ENCODE measurements at regions not wholly inside any gene's neighbourhood (a gene's known extent, or its start where the extent isn't known, plus 50 kb on each side); places are given as distances from the start of the nearest gene placed in this dataset.

DNA sequence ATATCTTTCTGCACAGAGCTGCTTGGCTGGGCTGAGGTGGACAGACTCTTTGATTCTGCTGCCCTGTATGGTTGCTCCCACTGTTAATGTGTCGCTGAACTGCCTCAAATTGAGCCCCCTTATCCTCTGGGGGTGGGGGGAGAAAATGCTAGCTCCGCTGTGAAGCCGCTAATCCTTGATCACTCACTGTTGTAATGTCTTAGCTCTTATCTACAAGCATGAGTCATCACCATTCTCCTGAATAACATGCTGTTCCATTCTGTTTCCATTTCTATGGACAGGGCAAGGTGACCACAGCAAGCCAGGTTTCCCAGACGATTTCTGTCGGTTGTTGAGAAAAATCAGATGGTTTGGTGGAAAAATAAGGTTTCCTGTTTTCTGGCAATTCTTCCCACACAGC is 218.4 kb upstream of the GGTLC1 start:
- TF ChIP-seq, protein P1, sequence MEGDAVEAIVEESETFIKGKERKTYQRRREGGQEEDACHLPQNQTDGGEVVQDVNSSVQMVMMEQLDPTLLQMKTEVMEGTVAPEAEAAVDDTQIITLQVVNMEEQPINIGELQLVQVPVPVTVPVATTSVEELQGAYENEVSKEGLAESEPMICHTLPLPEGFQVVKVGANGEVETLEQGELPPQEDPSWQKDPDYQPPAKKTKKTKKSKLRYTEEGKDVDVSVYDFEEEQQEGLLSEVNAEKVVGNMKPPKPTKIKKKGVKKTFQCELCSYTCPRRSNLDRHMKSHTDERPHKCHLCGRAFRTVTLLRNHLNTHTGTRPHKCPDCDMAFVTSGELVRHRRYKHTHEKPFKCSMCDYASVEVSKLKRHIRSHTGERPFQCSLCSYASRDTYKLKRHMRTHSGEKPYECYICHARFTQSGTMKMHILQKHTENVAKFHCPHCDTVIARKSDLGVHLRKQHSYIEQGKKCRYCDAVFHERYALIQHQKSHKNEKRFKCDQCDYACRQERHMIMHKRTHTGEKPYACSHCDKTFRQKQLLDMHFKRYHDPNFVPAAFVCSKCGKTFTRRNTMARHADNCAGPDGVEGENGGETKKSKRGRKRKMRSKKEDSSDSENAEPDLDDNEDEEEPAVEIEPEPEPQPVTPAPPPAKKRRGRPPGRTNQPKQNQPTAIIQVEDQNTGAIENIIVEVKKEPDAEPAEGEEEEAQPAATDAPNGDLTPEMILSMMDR (IDR thresholded peaks at IDR 0.05 in 2 of 3, conservative IDR thresholded peaks at IDR 0.05 in 1 of 3; ENCODE audit: insufficient read depth in 2 of 3, low read depth in 1 of 3, low read length in 3 of 3) = no peak
- TF ChIP-seq HIVEP1 (CRISPR knock-in tag; IDR thresholded peaks at IDR 0.05) = no peak
- TF ChIP-seq CBX5 (IDR thresholded peaks at IDR 0.05; ENCODE audit: borderline replicate concordance, low read depth) = no peak
- no peak for TF ChIP-seq ZNF263 (CRISPR knock-in tag; IDR thresholded peaks at IDR 0.05; ENCODE audit: borderline replicate concordance)
- TF ChIP-seq, protein P2, sequence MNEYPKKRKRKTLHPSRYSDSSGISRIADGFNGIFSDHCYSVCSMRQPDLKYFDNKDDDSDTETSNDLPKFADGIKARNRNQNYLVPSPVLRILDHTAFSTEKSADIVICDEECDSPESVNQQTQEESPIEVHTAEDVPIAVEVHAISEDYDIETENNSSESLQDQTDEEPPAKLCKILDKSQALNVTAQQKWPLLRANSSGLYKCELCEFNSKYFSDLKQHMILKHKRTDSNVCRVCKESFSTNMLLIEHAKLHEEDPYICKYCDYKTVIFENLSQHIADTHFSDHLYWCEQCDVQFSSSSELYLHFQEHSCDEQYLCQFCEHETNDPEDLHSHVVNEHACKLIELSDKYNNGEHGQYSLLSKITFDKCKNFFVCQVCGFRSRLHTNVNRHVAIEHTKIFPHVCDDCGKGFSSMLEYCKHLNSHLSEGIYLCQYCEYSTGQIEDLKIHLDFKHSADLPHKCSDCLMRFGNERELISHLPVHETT (CRISPR knock-in tag; conservative IDR thresholded peaks at IDR 0.05 in 1 of 2, IDR thresholded peaks at IDR 0.05 in 1 of 2) = no peak
- TF ChIP-seq ZNF12 (CRISPR knock-in tag; IDR thresholded peaks at IDR 0.05) = no peak
- TF ChIP-seq SETDB1 (IDR thresholded peaks at IDR 0.05; ENCODE audit: low read length) = no peak
- no peak for TF ChIP-seq TFAM (CRISPR knock-in tag; conservative IDR thresholded peaks at IDR 0.05)
- TF ChIP-seq ESRRA (IDR thresholded peaks at IDR 0.05; ENCODE audit: borderline replicate concordance, low read depth) = no peak
- TF ChIP-seq, protein P3, sequence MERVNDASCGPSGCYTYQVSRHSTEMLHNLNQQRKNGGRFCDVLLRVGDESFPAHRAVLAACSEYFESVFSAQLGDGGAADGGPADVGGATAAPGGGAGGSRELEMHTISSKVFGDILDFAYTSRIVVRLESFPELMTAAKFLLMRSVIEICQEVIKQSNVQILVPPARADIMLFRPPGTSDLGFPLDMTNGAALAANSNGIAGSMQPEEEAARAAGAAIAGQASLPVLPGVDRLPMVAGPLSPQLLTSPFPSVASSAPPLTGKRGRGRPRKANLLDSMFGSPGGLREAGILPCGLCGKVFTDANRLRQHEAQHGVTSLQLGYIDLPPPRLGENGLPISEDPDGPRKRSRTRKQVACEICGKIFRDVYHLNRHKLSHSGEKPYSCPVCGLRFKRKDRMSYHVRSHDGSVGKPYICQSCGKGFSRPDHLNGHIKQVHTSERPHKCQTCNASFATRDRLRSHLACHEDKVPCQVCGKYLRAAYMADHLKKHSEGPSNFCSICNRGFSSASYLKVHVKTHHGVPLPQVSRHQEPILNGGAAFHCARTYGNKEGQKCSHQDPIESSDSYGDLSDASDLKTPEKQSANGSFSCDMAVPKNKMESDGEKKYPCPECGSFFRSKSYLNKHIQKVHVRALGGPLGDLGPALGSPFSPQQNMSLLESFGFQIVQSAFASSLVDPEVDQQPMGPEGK (CRISPR knock-in tag; IDR thresholded peaks at IDR 0.05; ENCODE audit: borderline replicate concordance) = no peak
- TF ChIP-seq POLR2A (conservative IDR thresholded peaks at IDR 0.05) = no peak
- TF ChIP-seq, protein P4, sequence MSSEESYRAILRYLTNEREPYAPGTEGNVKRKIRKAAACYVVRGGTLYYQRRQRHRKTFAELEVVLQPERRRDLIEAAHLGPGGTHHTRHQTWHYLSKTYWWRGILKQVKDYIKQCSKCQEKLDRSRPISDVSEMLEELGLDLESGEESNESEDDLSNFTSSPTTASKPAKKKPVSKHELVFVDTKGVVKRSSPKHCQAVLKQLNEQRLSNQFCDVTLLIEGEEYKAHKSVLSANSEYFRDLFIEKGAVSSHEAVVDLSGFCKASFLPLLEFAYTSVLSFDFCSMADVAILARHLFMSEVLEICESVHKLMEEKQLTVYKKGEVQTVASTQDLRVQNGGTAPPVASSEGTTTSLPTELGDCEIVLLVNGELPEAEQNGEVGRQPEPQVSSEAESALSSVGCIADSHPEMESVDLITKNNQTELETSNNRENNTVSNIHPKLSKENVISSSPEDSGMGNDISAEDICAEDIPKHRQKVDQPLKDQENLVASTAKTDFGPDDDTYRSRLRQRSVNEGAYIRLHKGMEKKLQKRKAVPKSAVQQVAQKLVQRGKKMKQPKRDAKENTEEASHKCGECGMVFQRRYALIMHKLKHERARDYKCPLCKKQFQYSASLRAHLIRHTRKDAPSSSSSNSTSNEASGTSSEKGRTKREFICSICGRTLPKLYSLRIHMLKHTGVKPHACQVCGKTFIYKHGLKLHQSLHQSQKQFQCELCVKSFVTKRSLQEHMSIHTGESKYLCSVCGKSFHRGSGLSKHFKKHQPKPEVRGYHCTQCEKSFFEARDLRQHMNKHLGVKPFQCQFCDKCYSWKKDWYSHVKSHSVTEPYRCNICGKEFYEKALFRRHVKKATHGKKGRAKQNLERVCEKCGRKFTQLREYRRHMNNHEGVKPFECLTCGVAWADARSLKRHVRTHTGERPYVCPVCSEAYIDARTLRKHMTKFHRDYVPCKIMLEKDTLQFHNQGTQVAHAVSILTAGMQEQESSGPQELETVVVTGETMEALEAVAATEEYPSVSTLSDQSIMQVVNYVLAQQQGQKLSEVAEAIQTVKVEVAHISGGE (CRISPR knock-in tag; IDR thresholded peaks at IDR 0.05) = no peak

All from K562 (cell line).